ENCODE measurements at regions not wholly inside any gene's neighbourhood (a gene's known extent, or its start where the extent isn't known, plus 50 kb on each side); places are given as distances from the start of the nearest gene placed in this dataset.

GRCh38 chr1:181398544-181398943 is 84.8 kb upstream of the CACNA1E start:
- DNase-seq (ENCODE audit: low read depth, low spot score), result no peak
- TF ChIP-seq, protein P1, sequence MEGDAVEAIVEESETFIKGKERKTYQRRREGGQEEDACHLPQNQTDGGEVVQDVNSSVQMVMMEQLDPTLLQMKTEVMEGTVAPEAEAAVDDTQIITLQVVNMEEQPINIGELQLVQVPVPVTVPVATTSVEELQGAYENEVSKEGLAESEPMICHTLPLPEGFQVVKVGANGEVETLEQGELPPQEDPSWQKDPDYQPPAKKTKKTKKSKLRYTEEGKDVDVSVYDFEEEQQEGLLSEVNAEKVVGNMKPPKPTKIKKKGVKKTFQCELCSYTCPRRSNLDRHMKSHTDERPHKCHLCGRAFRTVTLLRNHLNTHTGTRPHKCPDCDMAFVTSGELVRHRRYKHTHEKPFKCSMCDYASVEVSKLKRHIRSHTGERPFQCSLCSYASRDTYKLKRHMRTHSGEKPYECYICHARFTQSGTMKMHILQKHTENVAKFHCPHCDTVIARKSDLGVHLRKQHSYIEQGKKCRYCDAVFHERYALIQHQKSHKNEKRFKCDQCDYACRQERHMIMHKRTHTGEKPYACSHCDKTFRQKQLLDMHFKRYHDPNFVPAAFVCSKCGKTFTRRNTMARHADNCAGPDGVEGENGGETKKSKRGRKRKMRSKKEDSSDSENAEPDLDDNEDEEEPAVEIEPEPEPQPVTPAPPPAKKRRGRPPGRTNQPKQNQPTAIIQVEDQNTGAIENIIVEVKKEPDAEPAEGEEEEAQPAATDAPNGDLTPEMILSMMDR (conservative IDR thresholded peaks at IDR 0.05), result no peak
- Mint-ChIP-seq H3K27me3 (ENCODE audit: low read depth) (no peaks in the 10 kb centered on the region), H3K36me3 (ENCODE audit: low read depth) (no peaks in the 10 kb centered on the region), H3K9me3 (no peaks in the 10 kb centered on the region), H3K4me3 (no peak overlapping the region), H3K27ac (ENCODE audit: unreplicated experiment) (no peak overlapping the region), H3K4me1 (no peaks in the 10 kb centered on the region)

DNA sequence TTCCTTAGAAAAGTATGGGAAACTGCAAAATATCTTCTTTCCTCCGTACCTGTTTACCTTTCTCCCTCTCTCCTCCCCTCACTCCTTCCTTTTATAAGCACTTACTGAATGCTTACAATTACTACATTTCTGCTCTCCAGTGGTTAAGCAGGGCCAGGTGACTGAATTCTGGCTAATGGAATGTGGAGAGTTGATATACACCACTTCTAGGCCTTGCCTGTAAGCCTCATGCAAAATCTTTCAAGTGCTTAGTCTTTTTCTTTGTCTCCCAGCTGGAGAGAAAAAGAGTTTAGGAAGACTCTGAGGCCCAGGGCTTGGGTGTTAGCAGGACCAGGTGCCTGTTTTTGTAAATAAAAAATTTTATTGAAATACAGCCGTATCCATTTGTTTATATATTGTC is 77.7 kb upstream of the CACNA1E start:
- Mint-ChIP-seq H3K4me3 (no peak overlapping the region), H3K27ac (ENCODE audit: unreplicated experiment) (no peak overlapping the region), H3K9me3 (no peaks in the 10 kb centered on the region), H3K36me3 (ENCODE audit: low read depth) (no peaks in the 10 kb centered on the region), H3K27me3 (ENCODE audit: low read depth) (peaks cover 9% of the 10 kb centered on the region), H3K4me1 (no peaks in the 10 kb centered on the region)
- TF ChIP-seq, protein P1 (conservative IDR thresholded peaks at IDR 0.05), result no peak
- no peak for DNase-seq (ENCODE audit: low read depth, low spot score)

GRCh38 chr1:181406989-181407388 is 76.3 kb upstream of the CACNA1E start:
- Mint-ChIP-seq H3K4me3 (no peak overlapping the region), H3K27me3 (ENCODE audit: low read depth) (peaks cover 9% of the 10 kb centered on the region), H3K27ac (ENCODE audit: unreplicated experiment) (no peak overlapping the region), H3K9me3 (no peaks in the 10 kb centered on the region), H3K36me3 (ENCODE audit: low read depth) (no peaks in the 10 kb centered on the region), H3K4me1 (no peaks in the 10 kb centered on the region)
- no peak for DNase-seq (ENCODE audit: low read depth, low spot score)
- TF ChIP-seq, protein P1 (conservative IDR thresholded peaks at IDR 0.05), result no peak

DNA sequence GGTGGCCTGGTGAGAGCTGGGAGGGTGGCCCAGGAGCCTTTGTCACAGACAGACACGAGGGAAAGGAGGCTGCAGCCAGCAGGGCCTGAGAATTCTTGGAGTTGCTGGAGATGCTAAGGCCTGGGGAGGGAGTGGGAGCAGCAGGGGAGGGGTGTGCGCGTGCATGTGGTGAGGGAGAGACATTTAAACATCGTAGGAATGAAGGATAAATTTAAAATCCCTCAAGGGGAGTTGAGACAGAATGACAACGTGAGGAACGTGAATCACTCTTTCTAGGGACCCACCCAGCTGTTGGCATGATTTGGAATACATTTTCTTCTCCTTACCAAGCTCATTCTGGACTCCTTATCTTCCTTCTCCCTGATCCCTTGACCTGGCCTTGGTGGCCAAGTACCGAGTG is 73.3 kb upstream of the CACNA1E start:
- DNase-seq (ENCODE audit: low read depth, low spot score), result no peak
- TF ChIP-seq, protein P1 (conservative IDR thresholded peaks at IDR 0.05), result no peak
- Mint-ChIP-seq H3K27ac (ENCODE audit: unreplicated experiment) (no peak overlapping the region), H3K4me1 (no peaks in the 10 kb centered on the region), H3K27me3 (ENCODE audit: low read depth) (peaks cover 9% of the 10 kb centered on the region), H3K36me3 (ENCODE audit: low read depth) (no peaks in the 10 kb centered on the region), H3K9me3 (no peaks in the 10 kb centered on the region), H3K4me3 (no peak overlapping the region)

GRCh38 chr1:181412746-181413145 is 70.6 kb upstream of the CACNA1E start:
- no peak for DNase-seq (ENCODE audit: low read depth, low spot score)
- Mint-ChIP-seq H3K4me1 (no peaks in the 10 kb centered on the region), H3K4me3 (no peak overlapping the region), H3K27ac (ENCODE audit: unreplicated experiment) (no peak overlapping the region), H3K9me3 (no peaks in the 10 kb centered on the region), H3K27me3 (ENCODE audit: low read depth) (peaks cover 9% of the 10 kb centered on the region), H3K36me3 (ENCODE audit: low read depth) (no peaks in the 10 kb centered on the region)
- TF ChIP-seq, protein P1 (conservative IDR thresholded peaks at IDR 0.05), result no peak
